ENCODE measurements at regions not wholly inside any gene's neighbourhood (a gene's known extent, or its start where the extent isn't known, plus 50 kb on each side); places are given as distances from the start of the nearest gene placed in this dataset.

GRCh38 chr4:175874306-175874705 is 62.2 kb upstream of the GPM6A start:
- TF ChIP-seq SP1 (IDR thresholded peaks at IDR 0.05) = no peak
- no peak for TF ChIP-seq LEF1 (IDR thresholded peaks at IDR 0.05; ENCODE audit: borderline replicate concordance)
- no peak for TF ChIP-seq FOXM1 (IDR thresholded peaks at IDR 0.05; ENCODE audit: borderline replicate concordance)
- TF ChIP-seq BHLHE40 (IDR thresholded peaks at IDR 0.05; ENCODE audit: borderline replicate concordance) = no peak
- no peak for TF ChIP-seq TARDBP (IDR thresholded peaks at IDR 0.05)
- TF ChIP-seq SUZ12 (IDR thresholded peaks at IDR 0.05) = no peak

All from HEK293T (cell line).